K562 (cell line): ENCODE measurements at regions not wholly inside any gene's neighbourhood (a gene's known extent, or its start where the extent isn't known, plus 50 kb on each side); places are given as distances from the start of the nearest gene placed in this dataset.
A peak's percentile ranks its signal among the peaks of the same experiment; 100 is the strongest.

Experiments
- ATAC-seq: fragments of 200-7000 bp; cut with Tn5 transposase; 3 replicates; pipeline ENCODE4 v1.9.1; 2020; ENCODE audit warnings: moderate library complexity
- BruUV-seq: library from RNA; stranded (reverse); fragments of 400-500 nt; replicated peaks from 2 replicates; lab custom pipeline; 2021; lab: Mats Ljungman, UMichigan
- CTCF ChIA-PET: fragments of 300-600 bp; formaldehyde crosslinking; extraction: SDS; loops from one replicate; lab custom pipeline; 2021; ENCODE audit warnings: low intra/inter-chr PET ratio; lab: Yijun Ruan, JAX
- POLR2A ChIA-PET: fragments of 300-600, 350-650 bp; sonication (Branson Sonifier 250); formaldehyde crosslinking; extraction: SDS; loops from one replicate; lab custom pipeline; 2021; ENCODE audit warnings: antibody characterized with exemption, inconsistent platforms; lab: Yijun Ruan, JAX
- DNase-seq, 4 experiments: peaks; one replicate each; pipeline versions ENCODE4 v3.0.0 to v3.0.0-alpha.2; 2011 to 2018; ENCODE audit warnings: low spot score in 3 of 4, mixed read lengths in 3 of 4; ENCODE audit errors: extremely low read depth in 1 of 4
- FAIRE-seq: peaks from 2 replicates; lab custom pipeline; 2011; peaks lifted over from hg19 to GRCh38; lab: Jason Lieb, UNC
- H2AFZ ChIP-seq: 2 replicates; pipeline ENCODE4 v1.6.0; 2011; ENCODE audit warnings: low read depth, low read length, control low read depth, inconsistent platforms
- H3K27ac ChIP-seq: fragments of 200-600 bp; 3 replicates; pipeline ENCODE4 v1.8.0; 2011; ENCODE audit warnings: low read depth, mild to moderate bottlenecking, control low read depth, inconsistent platforms, low read length, moderate library complexity, mixed read lengths; ENCODE audit errors: extremely low read depth
- H3K27me3 ChIP-seq, 2 experiments: fragments of 300-600 bp in 1 of 2; 2 replicates in 1 of 2; 3 replicates in 1 of 2; pipeline versions ENCODE4 v1.6.0 to v1.8.0; 2011; ENCODE audit warnings: inconsistent platforms in 2 of 2, low read length in 2 of 2, mild to moderate bottlenecking in 1 of 2, mixed read lengths in 1 of 2, moderate library complexity in 1 of 2; ENCODE audit not compliant: control insufficient read depth in 2 of 2, insufficient read depth in 2 of 2
- H3K36me3 ChIP-seq: fragments of 300-600 bp; 3 replicates; pipeline ENCODE4 v1.8.0; 2011; ENCODE audit warnings: mild to moderate bottlenecking, low read length, inconsistent platforms; ENCODE audit not compliant: control insufficient read depth, insufficient read depth
- H3K4me1 ChIP-seq, 2 experiments: fragments of 200-600 bp in 1 of 2; replicated peaks in 1 of 2; 2 replicates in 1 of 2; 3 replicates in 1 of 2; pipeline versions ENCODE4 v1.5.1 to v1.8.0; 2011; ENCODE audit warnings: inconsistent platforms in 2 of 2, low read length in 2 of 2, mild to moderate bottlenecking in 1 of 2, mixed read lengths in 1 of 2, moderate library complexity in 1 of 2; ENCODE audit not compliant: control insufficient read depth in 2 of 2, insufficient read depth in 2 of 2
- H3K4me2 ChIP-seq: 2 replicates; pipeline ENCODE4 v1.6.1; 2011; ENCODE audit warnings: low read length, control low read depth, inconsistent platforms, mixed read lengths; ENCODE audit not compliant: insufficient read depth
- H3K4me3 ChIP-seq: fragments of 200-600 bp; sonication (generic), shearing (Covaris generic); 2 replicates; pipeline ENCODE4 v1.5.1; 2016; ENCODE audit warnings: control low read depth, inconsistent platforms
- H3K79me2 ChIP-seq: fragments of 200-600 bp; 3 replicates; pipeline ENCODE4 v1.8.0; 2011; ENCODE audit warnings: low read length, inconsistent platforms; ENCODE audit not compliant: control insufficient read depth, insufficient read depth
- H3K9ac ChIP-seq, 2 experiments: 2 replicates each; pipeline versions ENCODE4 v1.6.0 to v1.6.1; 2011; ENCODE audit warnings: low read depth in 2 of 2, low read length in 2 of 2, control low read depth in 1 of 2, inconsistent platforms in 1 of 2, mild to moderate bottlenecking in 1 of 2, mixed read lengths in 1 of 2; ENCODE audit not compliant: insufficient read depth in 1 of 2
- H3K9me1 ChIP-seq: one replicate; pipeline ENCODE4 v1.6.0; 2011; ENCODE audit warnings: inconsistent platforms, mild to moderate bottlenecking, low read length, moderate library complexity; ENCODE audit not compliant: control insufficient read depth, insufficient read depth
- H3K9me3 ChIP-seq: replicated peaks from 2 replicates; pipeline ENCODE4 v1.5.1; 2011; ENCODE audit warnings: low read depth, low read length, inconsistent platforms; ENCODE audit not compliant: control insufficient read depth, insufficient read depth
- H4K20me1 ChIP-seq: replicated peaks from 2 replicates; pipeline ENCODE4 v1.6.1; 2011; ENCODE audit warnings: low read length, inconsistent platforms, mixed read lengths; ENCODE audit not compliant: control insufficient read depth, insufficient read depth
- NCOA4 ChIP-seq: fragments of 450-650 bp; IDR thresholded peaks from 2 replicates; pipeline ENCODE4 v1.6.1; 2018; ENCODE audit warnings: mild to moderate bottlenecking; ENCODE audit not compliant: partially characterized antibody
- PURB ChIP-seq: sonication (generic); formaldehyde crosslinking; IDR thresholded peaks from 2 replicates; pipeline ENCODE4 v1.9.0; 2021; ENCODE audit warnings: low read depth, mild to moderate bottlenecking, missing genetic modification reagents
- RBM25 ChIP-seq: fragments of 200-400 bp; formaldehyde crosslinking; IDR thresholded peaks from 2 replicates; pipeline ENCODE4 v1.6.1; 2018; ENCODE audit warnings: low read length, low read depth, moderate library complexity; ENCODE audit not compliant: severe bottlenecking
- RBM34 ChIP-seq: fragments of 200-400 bp; formaldehyde crosslinking; IDR thresholded peaks from 2 replicates; pipeline ENCODE4 v1.6.1; 2018; ENCODE audit warnings: low read length, borderline replicate concordance; ENCODE audit not compliant: insufficient read depth
- SP2 ChIP-seq: IDR thresholded peaks from 2 replicates; pipeline ENCODE4 v1.6.1; 2011; ENCODE audit warnings: mild to moderate bottlenecking, low read depth, low read length, moderate library complexity; ENCODE audit not compliant: poor library complexity, severe bottlenecking; ENCODE audit errors: extremely low read depth
- TRIM24 ChIP-seq, 2 experiments: fragments of 450-650 bp; IDR thresholded peaks; 2 replicates each; pipeline ENCODE4 v1.6.1; 2016
- VEZF1 ChIP-seq: fragments of 200-800 bp; sonication (Bioruptor generic); IDR thresholded peaks from 2 replicates; pipeline ENCODE4 v1.6.1; 2017; ENCODE audit warnings: missing genetic modification characterization, missing compliant biosample characterization
- XRCC5 ChIP-seq: fragments of 200-400 bp; formaldehyde crosslinking; IDR thresholded peaks from 2 replicates; pipeline ENCODE4 v1.6.1; 2017; ENCODE audit warnings: low read depth, mild to moderate bottlenecking, low read length
- ZNF277 ChIP-seq: fragments of 250-450 bp; sonication (Bioruptor Pico); IDR thresholded peaks from 2 replicates; pipeline ENCODE4 v1.8.0; 2022; ENCODE audit warnings: inconsistent platforms, mild to moderate bottlenecking, moderate library complexity, borderline replicate concordance
- WGBS: fragments of 100-300 bp; shearing (Covaris generic); methylation state at CpG from one replicate; pipeline ENCODE4 v1.1.6; 2016; ENCODE audit warnings: low coverage, mixed read lengths; ENCODE audit not compliant: insufficient coverage; ENCODE audit errors: missing lambda C conversion rate; 5-methylcytosine and 5-hydroxymethylcytosine counted together
- in situ Hi-C: fragments of 300-500 bp; cut with MboI; formaldehyde crosslinking; loops from 4 replicates; pipeline ENCODE4 v1.15.0; 2018; ENCODE audit warnings: inconsistent platforms, mixed read lengths
- intact Hi-C: fragments of 100-400 bp; cut with micrococcal nuclease; formaldehyde crosslinking; loops from 2 replicates; pipeline ENCODE4 v1.14.2; 2022

- H4K20me1 ChIP-seq = no peaks in the 10 kb centered on the region
- H3K9me1 ChIP-seq = no peaks in the 10 kb centered on the region
- H3K9me3 ChIP-seq = no peaks in the 10 kb centered on the region
- intact Hi-C loops (loop anchor here (1.0 to 5.0 kb wide), 3 partner anchors 66 to 393 kb away; no protein-coding TSS in a partner anchor), in situ Hi-C loops (no loop called here)
- FAIRE-seq (no peak), ATAC-seq (no peak), DNase-seq (no peak)
- TF ChIP-seq ZNF277 (CRISPR knock-in tag) (no peak), TRIM24 (IDR thresholded peaks at IDR 0.05) (no peak), VEZF1 (no peak), SP2 (no peak), RBM25 (peak; percentile 7), RBM34 (no peak), PURB (CRISPR knock-in tag) (no peak), XRCC5 (no peak), NCOA4 (no peak)
- no peaks in the 10 kb centered on the region for H3K27me3 ChIP-seq
- H3K27ac ChIP-seq = no peak overlapping the region
- H3K79me2 ChIP-seq = no peaks in the 10 kb centered on the region
- H2AFZ ChIP-seq = no peak overlapping the region
- WGBS = 11% methylated on average over 10 of the region's 38 CpGs
- POLR2A ChIA-PET = no interaction called here
- no peak overlapping the region for H3K4me3 ChIP-seq
- BruUV-seq = no TSS peak
- CTCF ChIA-PET = interaction anchor here (0.5 to 1.8 kb wide), 3 partner anchors 64 to 134 kb away, joined by 3 to 9 read pairs (median 3); no protein-coding TSS in a partner anchor
- no peak overlapping the region for H3K4me2 ChIP-seq
- no peak overlapping the region for H3K9ac ChIP-seq
- no peaks in the 10 kb centered on the region for H3K4me1 ChIP-seq
- no peaks in the 10 kb centered on the region for H3K36me3 ChIP-seq
Observed at GRCh38 chrX:69221239-69222102, 56.2 kb upstream of the PJA1 start.
